Right lobe of liver (tissue), 6 donors: ENCODE measurements at regions not wholly inside any gene's neighbourhood (a gene's known extent, or its start where the extent isn't known, plus 50 kb on each side); places are given as distances from the start of the nearest gene placed in this dataset.
"Not testable (repeated sequence)": the region's sequence is repeated elsewhere in the genome, so short reads cannot be mapped to it uniquely, and the experiment has no call there.

Experiments
- ATAC-seq, 4 donors: fragments of 200-7000 bp; cut with Tn5 transposase; one replicate each; pipeline ENCODE4 v1.9.1; 2020; ENCODE audit warnings: mild to moderate bottlenecking in 4 of 4, moderate library complexity in 4 of 4
- DNase-seq, 3 donors: peaks; one replicate each; pipeline ENCODE4 v3.0.0-alpha.2; 2020
- H3K27ac ChIP-seq, 3 donors: fragments of 200-600 bp; one replicate each; pipeline ENCODE4 v1.8.0; 2022
- H3K27me3 ChIP-seq, 2 donors: fragments of 200-600 bp; one replicate each; pipeline ENCODE4 v1.8.0; 2022
- H3K36me3 ChIP-seq, 4 donors: fragments of 200-600 bp; sonication (generic) in 1 of 4; one replicate each; pipeline versions ENCODE4 v1.5.1 to v1.8.0; 2017 to 2022; ENCODE audit warnings: control low read depth in 1 of 4
- H3K4me1 ChIP-seq, 4 donors: fragments of 200-600 bp; sonication (generic) in 1 of 4; one replicate each; pipeline versions ENCODE4 v1.5.1 to v1.8.0; 2017 to 2022; ENCODE audit warnings: control low read depth in 1 of 4
- H3K4me3 ChIP-seq, 3 donors: fragments of 200-600 bp; one replicate each; pipeline ENCODE4 v1.8.0; 2022
- H3K9me3 ChIP-seq, 4 donors: fragments of 200-600 bp; sonication (generic) in 1 of 4; one replicate each; pipeline versions ENCODE4 v1.5.1 to v1.8.0; 2017 to 2022; ENCODE audit warnings: control low read depth in 1 of 4
- WGBS: methylation state at CpG from one replicate; pipeline ENCODE4 v1.1.6; 2018; ENCODE audit warnings: low coverage, low lambda C conversion rate; ENCODE audit not compliant: insufficient coverage; ENCODE audit errors: missing lambda C conversion rate; 5-methylcytosine and 5-hydroxymethylcytosine counted together
- intact Hi-C, 2 donors: fragments of 100-400 bp; cut with DNase I; formaldehyde crosslinking; loops; one replicate each; pipeline versions ENCODE4 v1.11.2 to v1.14.1; 2022
- donor health status: DM: no; HTN: yes; CAD: no.
- donor health status: DM: no; HTN: no; CAD: no.
- donor health status: DM: no; HTN: no; CAD: no.
- donor health status: DM: no; HTN: yes; CAD: no.
- donor health status: DM: no; HTN: yes; CAD: no.

DNA sequence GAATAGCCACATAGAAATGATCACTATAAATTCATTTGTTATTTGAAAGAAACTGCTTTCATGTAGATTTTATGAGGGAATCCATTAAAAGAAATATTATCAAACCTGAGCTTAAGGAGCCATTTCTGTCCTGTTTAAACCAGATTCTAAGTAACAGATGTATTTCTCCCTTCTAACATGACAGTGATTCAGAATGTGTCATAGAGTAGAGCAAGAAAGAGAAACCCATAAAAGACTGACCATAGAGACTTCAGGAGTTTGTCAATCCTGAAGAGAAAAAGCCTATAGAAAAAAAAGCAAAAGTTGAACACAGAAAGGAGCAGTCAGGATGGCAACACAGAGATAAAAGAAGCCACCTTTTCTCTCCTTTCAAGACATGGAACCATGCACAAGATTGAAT is 390.6 kb downstream of the PRIM2 start:
- H3K4me1 ChIP-seq, ATAC-seq, H3K36me3 ChIP-seq, H3K27ac ChIP-seq, intact Hi-C loops, H3K4me3 ChIP-seq, H3K9me3 ChIP-seq, DNase-seq, H3K27me3 ChIP-seq: not testable (repeated sequence)

DNA sequence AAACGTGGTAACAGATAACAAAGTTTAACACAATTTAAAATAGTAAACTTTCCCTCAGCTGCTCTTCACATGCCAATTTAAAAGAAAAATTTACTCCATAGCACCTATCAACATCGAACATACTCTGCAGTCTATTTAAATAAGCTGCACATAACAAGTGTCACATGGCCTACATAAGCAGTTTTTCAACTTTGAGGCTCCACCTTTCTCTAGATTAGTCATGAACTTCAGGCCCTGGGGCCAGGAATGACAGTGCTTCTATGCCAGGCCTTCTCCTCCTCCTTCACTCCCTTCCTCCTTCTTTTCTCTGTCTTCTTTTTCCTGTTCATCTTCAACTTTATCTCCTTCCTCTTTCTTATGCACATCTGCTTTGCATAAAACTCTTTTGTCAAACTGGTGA is 405.1 kb downstream of the PRIM2 start:
- ATAC-seq, DNase-seq, H3K4me3 ChIP-seq, H3K27me3 ChIP-seq, H3K27ac ChIP-seq, H3K4me1 ChIP-seq, H3K9me3 ChIP-seq, H3K36me3 ChIP-seq, intact Hi-C loops: not testable (repeated sequence)
- no CpG with 5 or more reads among the region's 2 CpGs for WGBS

DNA sequence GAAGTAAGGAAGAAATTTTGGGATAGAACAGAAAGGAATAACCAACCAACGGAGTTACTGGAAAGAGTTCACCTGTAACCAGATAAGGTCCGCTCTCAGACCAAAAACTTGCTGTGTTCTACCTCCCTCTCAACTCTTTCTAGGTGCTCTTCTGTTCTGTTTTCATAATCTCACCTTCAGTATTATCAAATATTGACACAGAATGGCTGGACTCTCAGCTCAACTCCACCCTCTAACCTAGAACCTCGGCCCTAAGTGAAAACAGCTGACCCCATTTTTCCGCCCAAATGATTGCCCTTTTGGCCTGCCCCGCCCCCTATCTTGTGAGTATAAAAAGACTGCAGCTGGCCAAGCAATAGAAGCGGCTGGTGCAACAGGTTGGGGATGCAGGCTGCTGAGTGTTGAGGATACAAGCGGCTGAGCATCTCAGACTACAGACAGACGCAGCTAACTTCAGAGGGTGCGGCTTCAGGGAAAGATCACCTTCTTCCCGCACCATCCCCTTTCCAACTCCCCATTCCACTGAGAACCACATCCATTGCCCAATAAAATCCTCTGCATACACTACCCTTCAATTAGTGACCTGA is 406.5 kb downstream of the PRIM2 start:
- intact Hi-C loops, H3K36me3 ChIP-seq, H3K4me3 ChIP-seq, H3K27ac ChIP-seq, H3K9me3 ChIP-seq, DNase-seq, H3K4me1 ChIP-seq, H3K27me3 ChIP-seq: not testable (repeated sequence)
- ATAC-seq: peak in 1 of 4 donors; percentile 22
- WGBS: 59% methylated on average over 8 of the region's 10 CpGs

DNA sequence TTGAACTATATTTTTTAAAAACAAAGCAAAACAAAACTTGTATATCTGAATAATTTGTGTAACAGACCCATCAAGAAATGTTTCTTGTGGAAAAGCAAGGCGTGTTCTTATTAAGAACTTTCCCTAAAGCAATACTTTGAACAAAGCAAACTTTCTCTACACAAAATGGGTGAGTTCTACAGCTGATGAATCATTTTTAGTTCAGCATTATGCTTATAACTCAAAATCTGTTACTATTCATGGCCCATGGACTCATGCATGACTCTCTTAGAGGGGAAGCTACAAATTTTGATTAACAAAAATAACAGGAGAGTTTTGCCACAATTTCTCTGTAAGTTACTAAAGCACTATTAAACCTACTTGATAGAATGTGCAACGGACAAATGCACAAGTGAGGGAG is 412.0 kb downstream of the PRIM2 start:
- H3K27ac ChIP-seq, H3K9me3 ChIP-seq, DNase-seq, ATAC-seq, H3K4me1 ChIP-seq, intact Hi-C loops, H3K27me3 ChIP-seq, H3K4me3 ChIP-seq, H3K36me3 ChIP-seq: not testable (repeated sequence)
- 43% methylated on average over 1 of the region's 2 CpGs for WGBS

DNA sequence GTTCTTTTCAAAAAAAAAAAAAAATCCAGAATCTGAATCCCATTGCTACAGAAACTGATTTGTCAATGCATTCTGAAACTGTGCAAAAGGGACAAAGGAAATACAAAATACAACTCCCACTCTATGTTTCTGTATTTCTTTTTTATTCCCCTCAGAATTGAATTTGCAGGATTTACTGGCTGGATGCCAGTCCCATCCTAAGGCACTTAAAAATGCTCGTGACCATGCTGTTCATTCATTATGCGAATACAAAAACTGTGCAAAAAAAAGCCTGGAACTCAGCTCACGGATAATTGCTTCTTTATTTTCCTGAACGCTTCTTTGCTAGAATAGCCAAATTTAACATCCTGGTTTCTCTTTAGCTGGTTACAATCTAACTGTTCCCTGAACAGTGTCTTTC is 413.3 kb downstream of the PRIM2 start:
- H3K27me3 ChIP-seq, H3K27ac ChIP-seq, H3K36me3 ChIP-seq, H3K4me1 ChIP-seq, ATAC-seq, H3K9me3 ChIP-seq, H3K4me3 ChIP-seq, intact Hi-C loops, DNase-seq: not testable (repeated sequence)
- WGBS: 65% methylated on average over 2 of the region's 4 CpGs

DNA sequence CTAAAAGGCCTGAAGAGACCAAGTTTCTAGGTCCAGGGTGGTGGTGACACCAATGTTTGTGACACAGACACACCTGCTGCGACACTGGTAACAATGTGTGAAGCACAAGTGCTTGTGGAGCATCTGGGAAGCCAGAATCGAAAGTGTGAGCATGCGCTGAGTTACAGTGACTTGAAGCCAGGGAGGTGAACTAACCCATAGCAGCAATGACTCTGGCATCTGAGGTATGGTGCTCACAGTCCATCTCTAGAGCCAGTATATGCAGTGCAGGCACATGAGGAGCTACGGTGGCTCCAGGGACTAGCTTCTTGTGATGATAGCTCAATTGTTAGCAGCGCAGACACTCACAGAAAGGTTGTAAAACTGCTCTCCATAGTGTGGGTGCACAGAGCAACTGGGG is 430.3 kb downstream of the PRIM2 start:
- WGBS: 40% methylated on average over 1 of the region's 5 CpGs
- H3K36me3 ChIP-seq, H3K9me3 ChIP-seq, ATAC-seq, DNase-seq, H3K27me3 ChIP-seq, H3K4me1 ChIP-seq, intact Hi-C loops, H3K4me3 ChIP-seq, H3K27ac ChIP-seq: not testable (repeated sequence)

DNA sequence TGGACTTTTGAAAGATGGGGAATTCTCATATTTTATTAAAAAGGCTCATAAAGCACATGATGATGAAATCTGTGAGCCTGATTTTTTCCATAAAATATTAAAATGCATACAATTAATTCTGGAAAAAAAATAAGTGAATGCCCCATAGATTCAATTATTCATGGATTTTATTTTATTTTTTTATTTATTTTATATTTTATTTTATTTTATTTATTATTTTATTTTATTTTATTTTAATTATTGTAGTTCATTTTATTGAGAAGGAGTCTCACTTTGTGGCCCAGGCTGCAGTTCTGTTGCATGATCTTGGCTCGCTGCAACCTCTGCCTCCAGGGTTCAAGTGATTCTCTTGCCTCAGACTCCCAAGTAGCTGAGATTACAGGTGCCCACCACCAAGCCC is 442.4 kb downstream of the PRIM2 start:
- H3K4me1 ChIP-seq, ATAC-seq, H3K9me3 ChIP-seq, H3K4me3 ChIP-seq, H3K27me3 ChIP-seq, H3K36me3 ChIP-seq, intact Hi-C loops, DNase-seq, H3K27ac ChIP-seq: not testable (repeated sequence)
- WGBS: 67% methylated on average over 1 of the region's 1 CpG

DNA sequence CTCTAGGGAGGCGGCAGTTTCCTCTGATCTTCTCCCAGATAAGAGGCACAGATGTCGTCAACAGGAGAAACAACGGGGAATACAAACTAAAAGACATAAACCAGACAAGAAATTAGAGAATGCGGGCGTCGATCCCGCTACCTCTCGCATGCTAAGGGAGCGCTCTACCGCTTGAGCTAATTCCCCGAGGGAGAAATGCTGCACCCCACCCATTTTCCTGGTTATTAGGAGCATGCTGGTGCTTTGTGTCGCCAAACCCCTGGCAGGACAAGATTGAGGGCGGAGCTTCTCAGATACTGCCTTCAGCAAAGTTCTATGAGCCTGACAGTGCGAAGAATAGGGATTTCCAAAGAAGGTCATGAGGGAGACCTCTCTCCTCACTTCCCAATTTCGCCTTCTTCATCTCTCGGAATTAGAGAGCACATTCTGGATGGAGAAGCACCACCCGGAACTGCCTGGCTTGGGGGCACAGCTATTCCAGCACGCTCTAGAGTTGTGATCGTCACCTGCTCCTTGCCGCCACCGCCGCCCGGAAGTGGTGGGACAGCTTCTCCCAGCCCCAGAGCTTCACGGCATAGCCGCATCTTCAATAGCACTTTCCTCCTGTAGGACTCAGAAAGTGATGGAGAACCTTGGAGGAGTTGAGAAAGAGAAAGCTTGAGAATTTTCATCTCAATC is 475.4 kb downstream of the PRIM2 start:
- intact Hi-C loops, ATAC-seq, H3K4me1 ChIP-seq, H3K27me3 ChIP-seq, H3K36me3 ChIP-seq, DNase-seq, H3K27ac ChIP-seq, H3K9me3 ChIP-seq, H3K4me3 ChIP-seq: not testable (repeated sequence)
- whole genome bisulfite sequencing: 5% methylated on average over 16 of the region's 25 CpGs

DNA sequence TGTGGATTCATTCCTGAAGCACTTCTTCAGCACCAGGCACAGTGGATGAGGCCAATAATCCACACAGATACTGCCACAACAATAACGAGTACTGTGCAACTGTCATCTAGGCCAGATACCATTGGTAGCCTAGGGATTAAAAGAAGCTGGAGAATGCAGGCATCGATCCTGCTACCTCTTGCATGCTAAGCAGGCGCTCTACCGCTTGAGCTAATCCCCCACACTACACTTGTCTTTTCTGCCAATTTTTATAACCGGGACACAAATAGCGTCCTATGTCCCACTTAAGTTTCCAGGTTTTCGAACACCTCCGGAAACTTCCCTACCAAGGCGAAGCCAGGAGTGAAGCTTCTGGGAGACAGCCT is 475.9 kb downstream of the PRIM2 start:
- H3K27me3 ChIP-seq, H3K36me3 ChIP-seq, H3K27ac ChIP-seq, H3K4me3 ChIP-seq, H3K9me3 ChIP-seq, DNase-seq, ATAC-seq, intact Hi-C loops, H3K4me1 ChIP-seq: not testable (repeated sequence)
- WGBS: 3% methylated on average over 9 of the region's 9 CpGs

DNA sequence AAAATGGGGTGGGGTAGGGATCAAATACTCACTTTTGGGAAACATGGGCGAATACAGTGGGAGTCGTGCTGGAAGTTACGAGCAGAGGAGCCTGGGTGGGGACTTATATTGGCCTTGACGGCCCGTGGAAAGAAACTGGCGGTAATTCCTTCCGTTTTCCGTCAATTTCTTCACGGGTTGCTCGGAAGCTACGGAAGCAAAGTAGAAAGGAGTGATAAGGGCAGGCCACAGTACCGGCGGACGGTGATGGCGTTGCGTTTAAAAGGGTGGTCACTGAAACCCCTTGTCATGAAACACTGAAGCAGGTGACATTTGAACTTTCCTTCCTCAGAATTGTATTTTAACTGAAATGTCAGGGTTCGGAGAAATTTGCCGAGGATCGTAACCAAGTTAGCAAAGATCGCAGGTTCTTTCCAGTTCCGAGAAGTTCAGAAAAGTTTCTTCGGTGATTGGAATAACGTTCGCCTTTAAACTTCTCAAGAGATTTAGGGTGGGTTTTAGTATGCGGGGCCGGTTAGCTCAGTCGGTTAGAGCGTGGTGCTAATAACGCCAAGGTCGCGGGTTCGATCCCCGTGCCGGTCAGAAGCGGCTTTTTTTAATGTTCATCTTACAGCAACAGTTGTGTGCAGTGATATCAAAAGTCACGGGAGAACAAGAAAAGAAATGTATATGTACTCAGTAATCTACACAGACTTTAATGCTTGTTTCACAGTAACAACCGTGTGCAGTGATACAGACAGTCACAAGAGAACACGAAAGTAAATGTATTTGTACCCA is 482.5 kb downstream of the PRIM2 start:
- H3K9me3 ChIP-seq, H3K27me3 ChIP-seq, DNase-seq, H3K4me3 ChIP-seq, ATAC-seq, H3K27ac ChIP-seq, H3K36me3 ChIP-seq, H3K4me1 ChIP-seq, intact Hi-C loops: not testable (repeated sequence)
- 5% methylated on average over 38 of the region's 38 CpGs for WGBS

DNA sequence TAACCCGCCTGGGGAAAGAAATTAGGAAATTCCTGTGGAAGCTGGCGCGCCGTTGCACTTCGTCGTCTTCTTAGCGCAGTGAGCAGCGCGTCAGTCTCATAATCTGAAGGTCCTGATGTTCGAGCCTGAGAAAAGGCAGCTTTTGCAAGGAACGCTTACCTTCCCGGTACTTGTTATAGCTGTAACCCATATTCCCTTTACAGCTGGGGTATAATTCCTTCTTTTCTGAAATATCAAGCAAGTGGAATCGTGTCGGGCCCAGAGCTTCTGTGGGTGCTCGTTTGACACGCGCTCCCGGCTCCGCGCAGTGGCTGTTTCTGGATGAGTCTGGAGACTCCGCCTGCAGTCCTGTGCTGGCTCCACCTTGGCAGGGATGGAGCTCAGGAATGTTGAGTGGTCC is 491.2 kb downstream of the PRIM2 start:
- H3K36me3 ChIP-seq, H3K27ac ChIP-seq, H3K4me1 ChIP-seq, H3K4me3 ChIP-seq, H3K27me3 ChIP-seq, ATAC-seq, DNase-seq, H3K9me3 ChIP-seq, intact Hi-C loops: not testable (repeated sequence)
- 3% methylated on average over 21 of the region's 21 CpGs for WGBS
